ENCODE measurements at regions not wholly inside any gene's neighbourhood (a gene's known extent, or its start where the extent isn't known, plus 50 kb on each side); places are given as distances from the start of the nearest gene placed in this dataset.

DNA sequence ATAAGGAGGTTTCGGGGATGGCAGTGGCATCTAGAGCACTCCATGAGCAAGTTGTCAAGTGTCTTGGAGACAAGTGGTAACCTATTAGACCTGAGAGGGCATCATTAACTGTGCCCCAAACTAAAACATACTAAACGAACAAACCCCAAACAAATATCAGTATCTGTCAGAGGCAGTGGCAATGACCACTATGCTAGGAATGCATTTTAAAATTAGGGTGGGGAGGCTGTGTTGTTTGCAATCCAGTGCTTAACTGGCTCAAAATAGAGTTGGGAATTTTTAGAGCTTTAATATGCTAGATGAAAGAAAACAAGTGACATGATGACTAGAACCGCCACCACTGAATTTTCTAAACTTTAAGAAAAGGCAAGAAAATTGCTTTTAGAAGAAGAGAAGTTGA, 51.8 kb upstream of the TPRG1 start:
- peaks cover 14 to 30% of the 10 kb centered on the region in 2 donors for H3K36me3 Mint-ChIP-seq
- peaks cover 5 to 14% of the 10 kb centered on the region in 2 donors for H3K9me3 Mint-ChIP-seq
- no peak overlapping the region for H3K27ac Mint-ChIP-seq
- DNase-seq (ENCODE audit: low spot score in 2 of 2) (no peak), ATAC-seq (no peak)

DNA sequence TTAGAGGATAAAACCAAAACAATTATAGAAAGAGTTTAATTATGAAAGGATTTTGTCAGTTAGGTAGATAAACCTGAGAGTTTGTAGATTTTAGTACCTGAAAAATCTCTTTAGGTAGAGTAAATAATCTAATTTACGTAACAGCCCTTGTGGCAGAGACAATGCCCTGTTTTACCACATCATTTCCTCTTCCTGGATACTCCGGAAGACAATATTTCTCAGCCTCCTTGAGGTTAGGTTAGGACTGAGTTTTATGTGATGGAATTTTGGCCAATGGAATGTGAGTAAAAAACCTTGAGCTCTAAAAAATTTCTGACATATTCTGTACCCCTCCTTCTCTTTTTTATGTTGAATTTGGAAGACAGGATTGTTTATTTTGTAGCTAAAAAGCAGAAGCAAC, 50.7 kb upstream of the TPRG1 start:
- DNase-seq (ENCODE audit: low spot score in 2 of 2) (no peak), ATAC-seq (no peak)
- Mint-ChIP-seq H3K36me3 (peaks cover 14 to 30% of the 10 kb centered on the region in 2 donors), H3K27ac (no peak overlapping the region), H3K9me3 (peaks cover 5 to 14% of the 10 kb centered on the region in 2 donors)
